ENCODE measurements at regions not wholly inside any gene's neighbourhood (a gene's known extent, or its start where the extent isn't known, plus 50 kb on each side); places are given as distances from the start of the nearest gene placed in this dataset.

GRCh38 chr12:111022386-111022785 is 102.0 kb upstream of the MYL2 start:
- no peak for TF ChIP-seq CTCF (conservative IDR thresholded peaks at IDR 0.05)
- H3K27ac ChIP-seq, result no peak overlapping the region

- TF ChIP-seq CTCF (conservative IDR thresholded peaks at IDR 0.05), result no peak
- H3K27ac ChIP-seq, result no peak overlapping the region
These were observed 94.2 kb upstream of the MYL2 start for GRCh38 chr12:111014547-111014946.

- no peak for TF ChIP-seq CTCF (conservative IDR thresholded peaks at IDR 0.05)
- H3K27ac ChIP-seq, result no peak overlapping the region
These were observed 92.5 kb upstream of the MYL2 start for GRCh38 chr12:111012918-111013317.

- TF ChIP-seq CTCF (conservative IDR thresholded peaks at IDR 0.05), result no peak
- no peak overlapping the region for H3K27ac ChIP-seq
These were observed 91.7 kb upstream of the MYL2 start for GRCh38 chr12:111011999-111012600.

GRCh38 chr12:111010916-111011657 is 90.7 kb upstream of the MYL2 start:
- H3K27ac ChIP-seq, result no peak overlapping the region
- TF ChIP-seq CTCF (conservative IDR thresholded peaks at IDR 0.05), result no peak

- no peak for TF ChIP-seq CTCF (conservative IDR thresholded peaks at IDR 0.05)
- H3K27ac ChIP-seq, result no peak overlapping the region
These were observed 89.7 kb upstream of the MYL2 start for GRCh38 chr12:111010061-111010460.

- no peak overlapping the region for H3K27ac ChIP-seq
- TF ChIP-seq CTCF (conservative IDR thresholded peaks at IDR 0.05), result no peak
These were observed 86.2 kb upstream of the MYL2 start for GRCh38 chr12:111006621-111007020.
